SHP77 (cell line): ENCODE measurements at regions not wholly inside any gene's neighbourhood (a gene's known extent, or its start where the extent isn't known, plus 50 kb on each side); places are given as distances from the start of the nearest gene placed in this dataset.
"Not testable (repeated sequence)": the region's sequence is repeated elsewhere in the genome, so short reads cannot be mapped to it uniquely, and the experiment has no call there.

Source experiments
- DNase-seq, 2 experiments: peaks; one replicate each; lab custom pipeline; 2025; lab: John Stamatoyannopoulos, UW

GRCh38 chr18:60202708-60203107 is 169.9 kb downstream of the MC4R start:
- DNase-seq: no peak

- DNase-seq: no peak
Observed at GRCh38 chr18:60200558-60200957, 172.0 kb downstream of the MC4R start.

- DNase-seq: no peak
Observed at GRCh38 chr18:60199505-60199904, 173.1 kb downstream of the MC4R start.

GRCh38 chr18:60197671-60198462 is 174.7 kb downstream of the MC4R start:
- no peak for DNase-seq

- DNase-seq: no peak
Observed at GRCh38 chr18:60196836-60197606, 175.6 kb downstream of the MC4R start.

- no peak for DNase-seq
Observed at GRCh38 chr18:60193780-60194179, 178.8 kb downstream of the MC4R start.

GRCh38 chr18:60191926-60192325 is 180.6 kb downstream of the MC4R start:
- DNase-seq: no peak

GRCh38 chr18:60189856-60190255 is 182.7 kb downstream of the MC4R start:
- DNase-seq: no peak

- DNase-seq: no peak
Observed at GRCh38 chr18:60188958-60189357, 183.6 kb downstream of the MC4R start.

- no peak for DNase-seq
Observed at GRCh38 chr18:60182223-60182622, 190.4 kb downstream of the MC4R start.

GRCh38 chr18:60180671-60181070 is 191.9 kb downstream of the MC4R start:
- DNase-seq: no peak

GRCh38 chr18:60178224-60178623 is 194.4 kb downstream of the MC4R start:
- DNase-seq: not testable (repeated sequence)

GRCh38 chr18:60176259-60176658 is 196.3 kb downstream of the MC4R start:
- DNase-seq: no peak

GRCh38 chr18:60174832-60175231 is 197.7 kb downstream of the MC4R start:
- no peak for DNase-seq

- DNase-seq: no peak
Observed at GRCh38 chr18:60172030-60172429, 200.5 kb downstream of the MC4R start.

- no peak for DNase-seq
Observed at GRCh38 chr18:60163622-60164021, 209.0 kb downstream of the MC4R start.

- no peak for DNase-seq
Observed at GRCh38 chr18:60162388-60162787, 210.2 kb downstream of the MC4R start.

- DNase-seq: no peak
Observed at GRCh38 chr18:60157810-60158209, 214.8 kb downstream of the MC4R start.

GRCh38 chr18:60153376-60153775 is 219.2 kb downstream of the MC4R start:
- no peak for DNase-seq

- no peak for DNase-seq
Observed at GRCh38 chr18:60149316-60149715, 223.3 kb downstream of the MC4R start.

GRCh38 chr18:60147323-60147722 is 225.3 kb downstream of the MC4R start:
- no peak for DNase-seq

GRCh38 chr18:60146220-60146960 is 226.2 kb downstream of the MC4R start:
- DNase-seq: no peak

- no peak for DNase-seq
Observed at GRCh38 chr18:60145776-60146175, 226.8 kb downstream of the MC4R start.
